ENCODE measurements at regions not wholly inside any gene's neighbourhood (a gene's known extent, or its start where the extent isn't known, plus 50 kb on each side); places are given as distances from the start of the nearest gene placed in this dataset.

DNA sequence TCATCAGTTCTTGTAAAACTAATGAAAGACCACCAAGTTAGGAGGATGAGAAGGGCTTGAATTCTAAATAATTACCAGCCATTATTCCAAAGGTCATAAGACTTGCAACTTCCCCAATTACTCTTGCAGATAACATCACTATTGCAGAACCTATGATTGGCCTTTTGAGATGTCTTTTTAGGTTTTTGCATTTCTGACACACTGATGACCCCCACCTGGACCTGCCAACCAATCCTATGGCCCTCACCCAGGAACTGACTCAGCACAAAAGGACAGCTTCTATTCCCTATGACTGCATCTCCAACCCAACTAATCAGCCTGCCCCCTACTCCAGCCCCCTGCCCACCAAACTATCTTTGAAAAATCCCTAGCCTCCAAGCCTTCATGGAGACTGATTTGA is 111.5 kb upstream of the COPS8 start:
- H3K9ac ChIP-seq (ENCODE audit: insufficient read depth, low read length): no peak overlapping the region
- peaks cover 7% of the 10 kb centered on the region for H3K27me3 ChIP-seq (ENCODE audit: control insufficient read depth, insufficient read depth, low read length)
- TF ChIP-seq CTCF (conservative IDR thresholded peaks at IDR 0.05 in 1 of 2, IDR thresholded peaks at IDR 0.05 in 1 of 2; ENCODE audit: low read depth in 1 of 2, low read length in 2 of 2) (no peak), EZH2 (IDR thresholded peaks at IDR 0.05; ENCODE audit: low read length, missing control alignments) (no peak)
- H3K4me3 ChIP-seq (replicated peaks in 1 of 4; ENCODE audit: control extremely low read depth in 1 of 4, insufficient read depth in 1 of 4, low read depth in 3 of 4, low read length in 4 of 4): no peak overlapping the region
- H3K27ac ChIP-seq (ENCODE audit: insufficient read depth, low read length): no peak overlapping the region
- no peaks in the 10 kb centered on the region for H3K79me2 ChIP-seq (ENCODE audit: control insufficient read depth, insufficient read depth, low read length)
- H3K4me1 ChIP-seq (ENCODE audit: control insufficient read depth, extremely low read depth, insufficient read depth, low read length): peaks cover 12% of the 10 kb centered on the region
- no peaks in the 10 kb centered on the region for H3K9me3 ChIP-seq (ENCODE audit: control insufficient read depth, insufficient read depth, low read depth, low read length)
- no peak overlapping the region for H2AFZ ChIP-seq (ENCODE audit: low read length)
- no peaks in the 10 kb centered on the region for H4K20me1 ChIP-seq (ENCODE audit: control insufficient read depth, extremely low read depth, insufficient read depth, low read length)
- H3K36me3 ChIP-seq (ENCODE audit: control insufficient read depth, insufficient read depth, low read length): no peaks in the 10 kb centered on the region
- no peak for DNase-seq (ENCODE audit: low read depth in 2 of 2)
- no peak overlapping the region for H3K4me2 ChIP-seq (ENCODE audit: extremely low read depth, insufficient read depth, low read length)

- TF ChIP-seq EZH2 (IDR thresholded peaks at IDR 0.05; ENCODE audit: low read length, missing control alignments): no peak
- Histone ChIP-seq H3K9ac (ENCODE audit: insufficient read depth, low read length) (no peak overlapping the region), H3K27ac (ENCODE audit: insufficient read depth, low read length) (no peak overlapping the region), H3K36me3 (ENCODE audit: control insufficient read depth, insufficient read depth, low read length) (no peaks in the 10 kb centered on the region), H3K27me3 (ENCODE audit: control insufficient read depth, insufficient read depth, low read length) (peaks cover 7% of the 10 kb centered on the region), H3K9me3 (ENCODE audit: control insufficient read depth, insufficient read depth, low read depth, low read length) (no peaks in the 10 kb centered on the region), H3K4me1 (ENCODE audit: control insufficient read depth, extremely low read depth, insufficient read depth, low read length) (peaks cover 12% of the 10 kb centered on the region), H2AFZ (ENCODE audit: low read length) (no peak overlapping the region), H3K4me3 (replicated peaks in 1 of 4; ENCODE audit: control extremely low read depth in 1 of 4, insufficient read depth in 1 of 4, low read depth in 3 of 4, low read length in 4 of 4) (no peak overlapping the region), H3K79me2 (ENCODE audit: control insufficient read depth, insufficient read depth, low read length) (no peaks in the 10 kb centered on the region), H4K20me1 (ENCODE audit: control insufficient read depth, extremely low read depth, insufficient read depth, low read length) (no peaks in the 10 kb centered on the region), H3K4me2 (ENCODE audit: extremely low read depth, insufficient read depth, low read length) (no peak overlapping the region)
- no peak for DNase-seq (ENCODE audit: low read depth in 2 of 2)
Measured at GRCh38 chr2:236974752-236975151, 110.9 kb upstream of the COPS8 start.

DNA sequence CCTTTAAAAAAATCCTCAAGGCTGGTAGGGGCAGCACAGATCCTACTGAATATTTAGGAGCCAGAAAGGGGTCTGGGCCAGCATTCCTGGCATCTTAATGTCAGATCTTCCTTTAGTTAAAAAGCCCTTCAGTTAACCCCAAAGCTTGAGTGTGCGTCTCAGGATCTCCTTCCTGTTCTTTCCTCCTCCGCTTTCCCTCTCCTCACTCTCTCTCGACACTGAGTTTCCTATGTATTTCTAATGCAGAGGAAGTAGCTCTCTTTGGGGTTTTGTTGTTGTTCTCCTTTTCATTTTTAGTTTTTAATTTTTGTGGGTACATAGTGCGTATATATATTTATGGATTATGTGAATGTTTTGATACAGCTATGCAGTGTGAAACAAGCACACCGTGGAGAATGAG is 109.9 kb upstream of the COPS8 start:
- peaks cover 12% of the 10 kb centered on the region for H3K4me1 ChIP-seq (ENCODE audit: control insufficient read depth, extremely low read depth, insufficient read depth, low read length)
- no peak overlapping the region for H3K4me2 ChIP-seq (ENCODE audit: extremely low read depth, insufficient read depth, low read length)
- H2AFZ ChIP-seq (ENCODE audit: low read length): no peak overlapping the region
- H3K79me2 ChIP-seq (ENCODE audit: control insufficient read depth, insufficient read depth, low read length): no peaks in the 10 kb centered on the region
- no peaks in the 10 kb centered on the region for H3K36me3 ChIP-seq (ENCODE audit: control insufficient read depth, insufficient read depth, low read length)
- H3K9ac ChIP-seq (ENCODE audit: insufficient read depth, low read length): no peak overlapping the region
- TF ChIP-seq EZH2 (IDR thresholded peaks at IDR 0.05; ENCODE audit: low read length, missing control alignments) (no peak), CTCF (conservative IDR thresholded peaks at IDR 0.05 in 1 of 2, IDR thresholded peaks at IDR 0.05 in 1 of 2; ENCODE audit: low read depth in 1 of 2, low read length in 2 of 2) (no peak)
- H3K9me3 ChIP-seq (ENCODE audit: control insufficient read depth, insufficient read depth, low read depth, low read length): no peaks in the 10 kb centered on the region
- H3K4me3 ChIP-seq (replicated peaks in 1 of 4; ENCODE audit: control extremely low read depth in 1 of 4, insufficient read depth in 1 of 4, low read depth in 3 of 4, low read length in 4 of 4): no peak overlapping the region
- H4K20me1 ChIP-seq (ENCODE audit: control insufficient read depth, extremely low read depth, insufficient read depth, low read length): no peaks in the 10 kb centered on the region
- no peak overlapping the region for H3K27ac ChIP-seq (ENCODE audit: insufficient read depth, low read length)
- no peak for DNase-seq (ENCODE audit: low read depth in 2 of 2)
- H3K27me3 ChIP-seq (ENCODE audit: control insufficient read depth, insufficient read depth, low read length): peaks cover 7% of the 10 kb centered on the region

Measured in fibroblast of lung (primary cell).